GM11168 (cell line): ENCODE measurements at regions not wholly inside any gene's neighbourhood (a gene's known extent, or its start where the extent isn't known, plus 50 kb on each side); places are given as distances from the start of the nearest gene placed in this dataset.
"Not testable (repeated sequence)": the region's sequence is repeated elsewhere in the genome, so short reads cannot be mapped to it uniquely, and the experiment has no call there.

Experiments
- in situ Hi-C: fragments of 300-500 bp; cut with MboI; formaldehyde crosslinking; loops from one replicate; pipeline ENCODE4 v1.12.0; 2022; ENCODE audit warnings: low sequenced_read_pairs; ENCODE audit not compliant: unreplicated experiment

DNA sequence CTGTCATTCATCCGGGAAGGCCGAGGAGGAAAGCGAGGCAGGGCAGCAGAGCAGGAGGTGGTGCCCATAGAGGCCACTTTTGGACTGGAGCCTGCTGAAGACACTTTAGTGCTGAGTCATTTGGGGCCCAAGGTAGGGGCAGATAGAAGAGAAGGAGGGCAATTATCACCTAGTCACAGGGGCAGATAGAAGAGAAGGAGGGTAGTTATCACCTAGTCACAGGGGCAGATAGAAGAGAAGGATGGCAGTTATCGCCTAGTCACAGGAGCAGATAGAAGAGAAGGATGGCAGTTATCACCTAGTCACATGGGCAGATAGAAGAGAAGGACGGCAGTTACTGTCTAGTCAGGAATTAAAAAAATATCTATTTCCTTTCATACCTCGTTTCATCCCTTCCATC, 1372.6 kb downstream of the FOXD4L5 start:
- in situ Hi-C loops = not testable (repeated sequence)

GRCh38 chr9:63909076-63909475, 1375.9 kb downstream of the FOXD4L5 start:
- in situ Hi-C loops = not testable (repeated sequence)

DNA sequence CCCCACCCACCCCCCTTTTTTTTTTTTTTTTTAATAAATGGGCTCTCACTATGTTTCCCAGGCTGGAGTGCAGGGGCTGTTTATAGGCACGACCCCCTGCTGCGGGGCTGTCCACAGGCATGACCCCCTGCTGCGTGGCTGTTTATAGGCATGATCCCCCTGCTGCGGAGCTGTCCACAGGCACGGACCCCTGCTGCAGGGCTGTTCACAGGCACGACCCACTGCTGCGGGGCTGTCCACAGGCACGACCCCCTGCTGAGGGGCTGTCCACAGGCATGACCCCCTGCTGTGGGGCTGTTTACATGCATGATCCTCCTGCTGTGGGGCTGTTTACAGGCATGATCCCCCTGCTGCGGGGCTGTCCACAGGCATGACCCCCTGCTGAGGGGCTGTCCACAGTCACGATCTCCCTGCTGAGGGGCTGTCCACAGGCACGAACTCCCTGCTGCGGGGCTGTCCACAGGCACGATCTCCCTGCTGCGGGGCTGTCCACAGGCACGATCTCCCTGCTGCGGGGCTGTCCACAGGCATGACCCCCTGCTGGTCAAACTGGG, 1385.3 kb downstream of the FOXD4L5 start:
- in situ Hi-C loops = not testable (repeated sequence)

GRCh38 chr9:63881386-63881785, 1403.6 kb downstream of the FOXD4L5 start:
- in situ Hi-C loops = not testable (repeated sequence)

- in situ Hi-C loops = not testable (repeated sequence)
These were observed 1408.6 kb downstream of the FOXD4L5 start for GRCh38 chr9:63876380-63876779.

- in situ Hi-C loops = no loop called here
These were observed 1425.4 kb downstream of the FOXD4L5 start for GRCh38 chr9:63859475-63860215.

GRCh38 chr9:63859090-63859474, 1425.9 kb downstream of the FOXD4L5 start:
- in situ Hi-C loops = not testable (repeated sequence)

DNA sequence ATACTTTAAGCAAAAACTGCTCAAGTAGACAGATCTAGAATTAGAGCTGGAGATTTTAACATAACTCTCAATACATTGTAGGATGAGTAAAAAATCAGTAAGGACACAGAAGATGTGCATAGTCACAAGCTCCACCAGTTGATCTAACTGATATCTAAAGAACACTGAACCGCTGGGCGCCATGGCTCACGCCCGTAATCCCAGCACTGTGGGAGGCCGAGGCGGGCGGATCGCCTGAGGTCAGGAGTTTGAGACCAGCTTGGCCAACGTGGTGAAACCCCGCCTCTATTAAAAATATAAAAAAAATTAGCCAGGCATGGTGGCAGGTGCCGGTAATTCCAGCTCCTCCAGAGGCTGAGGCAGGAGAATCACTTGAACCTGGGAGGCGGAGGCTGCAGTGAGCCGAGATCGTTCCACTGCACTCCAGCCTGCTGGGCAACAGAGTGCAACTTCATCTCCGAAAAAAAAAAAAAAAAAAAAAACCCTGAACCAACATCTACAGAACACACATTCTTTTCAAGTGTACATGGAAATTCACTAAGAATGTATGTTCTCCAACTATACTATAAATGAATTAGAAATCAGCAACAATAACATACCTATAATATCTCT, 1431.8 kb downstream of the FOXD4L5 start:
- in situ Hi-C loops = not testable (repeated sequence)

GRCh38 chr9:63824804-63825203, 1460.2 kb downstream of the FOXD4L5 start:
- in situ Hi-C loops = loop anchor here (25.0 kb wide), 1 partner anchor 1837 kb away; no protein-coding TSS in a partner anchor

- in situ Hi-C loops = loop anchor here (25.0 kb wide), 1 partner anchor 1839 kb away; no protein-coding TSS in a partner anchor
These were observed 1461.4 kb downstream of the FOXD4L5 start for GRCh38 chr9:63823375-63824201.

DNA sequence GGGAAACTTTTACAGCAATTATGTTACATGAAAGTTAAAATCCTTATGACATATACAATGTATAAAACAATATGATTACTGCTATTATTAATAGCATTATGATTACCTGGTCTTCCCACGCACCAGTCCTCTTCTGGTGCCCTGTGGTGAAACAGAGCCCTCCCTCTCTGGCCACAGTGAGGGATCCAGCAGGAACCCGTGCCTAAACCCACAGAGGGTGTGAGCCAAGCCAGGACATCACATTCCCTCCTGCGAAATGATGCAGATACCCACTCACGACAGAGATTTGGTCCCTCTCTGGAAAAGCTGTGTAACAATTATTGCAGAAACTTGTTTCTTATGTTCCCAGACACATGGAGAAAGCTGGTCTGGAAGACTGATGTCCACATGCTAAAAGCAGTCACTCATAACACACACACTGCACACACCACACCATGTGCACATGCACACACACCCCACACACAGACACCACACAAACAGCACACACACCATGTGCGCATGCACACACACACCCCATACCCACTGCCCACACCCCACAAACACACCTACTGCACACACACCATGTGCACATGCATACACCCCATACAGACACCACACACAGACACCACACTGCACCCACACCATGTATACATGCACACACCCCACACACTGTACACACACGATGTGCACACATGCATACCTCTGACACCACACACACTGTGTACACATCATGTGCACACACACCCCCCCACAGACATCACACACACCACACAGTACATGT, 1462.2 kb downstream of the FOXD4L5 start:
- in situ Hi-C loops = loop anchor here (25.0 kb wide), 1 partner anchor 1840 kb away; no protein-coding TSS in a partner anchor

- in situ Hi-C loops = loop anchor here (25.0 kb wide), 1 partner anchor 1841 kb away; no protein-coding TSS in a partner anchor
These were observed 1463.7 kb downstream of the FOXD4L5 start for GRCh38 chr9:63821293-63821692.

DNA sequence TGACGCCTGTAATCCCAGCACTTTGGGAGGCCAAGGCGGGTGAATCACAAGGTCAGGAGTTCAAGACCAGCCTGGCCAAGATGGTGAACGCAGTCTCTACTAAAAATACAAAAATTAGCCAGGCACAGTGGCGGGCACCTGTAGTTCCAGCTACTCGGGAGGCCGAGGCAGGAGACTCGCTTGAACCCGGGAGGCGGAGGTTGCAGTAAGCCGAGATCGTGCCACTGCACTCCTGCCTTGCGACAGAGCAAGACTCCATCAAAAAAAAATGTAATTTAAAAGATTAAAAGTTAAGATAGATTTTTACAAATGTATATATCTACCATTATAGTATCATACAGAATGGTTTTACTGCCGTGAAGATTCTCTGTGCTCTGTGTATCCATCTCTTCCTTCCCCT, 1464.1 kb downstream of the FOXD4L5 start:
- in situ Hi-C loops = loop anchor here (25.0 kb wide), 1 partner anchor 1841 kb away; no protein-coding TSS in a partner anchor

DNA sequence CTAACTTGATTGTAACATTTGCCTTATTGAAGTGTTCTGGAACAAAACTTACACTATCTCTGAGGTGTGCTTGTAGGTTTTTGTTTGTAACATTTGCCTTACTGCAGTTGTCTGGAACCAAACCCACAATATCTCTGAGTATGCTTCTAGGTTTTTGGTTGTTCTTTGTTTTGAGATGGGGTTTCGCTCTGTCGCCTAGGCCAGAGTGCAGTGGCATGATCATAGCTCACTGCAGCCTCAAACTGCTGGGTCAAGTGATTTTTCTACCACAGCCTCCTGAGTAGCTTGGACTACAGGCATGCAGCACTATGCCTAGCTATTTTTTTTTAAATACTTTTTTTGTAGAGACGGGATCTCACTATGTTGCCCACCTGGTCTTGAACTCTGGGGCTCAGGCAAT, 1464.6 kb downstream of the FOXD4L5 start:
- in situ Hi-C loops = loop anchor here (25.0 kb wide), 1 partner anchor 1842 kb away; no protein-coding TSS in a partner anchor

GRCh38 chr9:63817622-63818518, 1467.1 kb downstream of the FOXD4L5 start:
- in situ Hi-C loops = loop anchor here (5.0 to 25.0 kb wide), 2 partner anchors 1021 to 1844 kb away; no protein-coding TSS in a partner anchor

- in situ Hi-C loops = loop anchor here (5.0 to 25.0 kb wide), 2 partner anchors 1020 to 1845 kb away; no protein-coding TSS in a partner anchor
These were observed 1468.0 kb downstream of the FOXD4L5 start for GRCh38 chr9:63816751-63817621.

DNA sequence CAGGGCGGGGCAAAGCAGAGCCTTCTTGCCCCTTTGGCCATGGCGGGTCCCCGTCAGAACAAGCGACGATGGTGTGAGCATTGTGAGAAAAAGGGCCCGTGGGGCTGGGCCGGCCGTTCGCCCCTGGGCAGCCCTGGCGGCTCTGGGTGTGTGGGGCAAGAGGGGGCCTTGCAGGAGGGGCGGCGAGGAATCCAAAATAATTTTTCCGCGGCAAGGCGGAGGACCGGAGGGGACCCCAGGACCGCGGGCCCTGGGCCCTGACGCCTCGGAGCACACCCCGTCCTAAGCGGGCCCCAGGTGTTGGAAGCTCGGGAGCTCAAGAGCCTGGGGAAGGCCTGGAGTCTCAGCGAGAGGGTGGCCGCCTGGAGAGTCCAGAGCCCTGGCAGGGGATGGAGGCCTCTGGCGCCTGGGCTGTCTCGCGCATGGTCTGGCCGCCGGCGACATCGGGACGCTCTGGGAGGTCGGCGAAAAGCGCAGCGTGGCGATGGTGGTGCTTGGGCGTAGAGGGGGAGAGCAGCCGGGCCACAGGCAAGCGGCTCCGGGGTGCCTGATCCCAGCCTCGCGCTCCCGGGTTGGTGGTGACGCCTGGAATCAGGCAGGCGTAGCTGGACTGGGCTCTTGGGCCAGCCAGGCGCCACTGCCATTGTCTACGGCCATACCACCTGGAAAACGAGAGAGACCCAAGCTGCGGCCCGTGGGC, 1469.9 kb downstream of the FOXD4L5 start:
- in situ Hi-C loops = loop anchor here (5.0 to 25.0 kb wide), 2 partner anchors 1018 to 1847 kb away; no protein-coding TSS in a partner anchor
